Ishikawa (cell line): ENCODE measurements at regions not wholly inside any gene's neighbourhood (a gene's known extent, or its start where the extent isn't known, plus 50 kb on each side); places are given as distances from the start of the nearest gene placed in this dataset.

Experiments
- CEBPB ChIP-seq: IDR thresholded peaks from 2 replicates; pipeline ENCODE4 v1.6.1; 2012
- YY1 ChIP-seq: IDR thresholded peaks from 2 replicates; pipeline ENCODE4 v1.6.1; 2012; ENCODE audit warnings: low read depth

GRCh38 chr14:61187196-61187905, 93.8 kb downstream of the TMEM30B start:
- TF ChIP-seq CEBPB (no peak), YY1 (no peak)
